ENCODE measurements at regions not wholly inside any gene's neighbourhood (a gene's known extent, or its start where the extent isn't known, plus 50 kb on each side); places are given as distances from the start of the nearest gene placed in this dataset.

DNA sequence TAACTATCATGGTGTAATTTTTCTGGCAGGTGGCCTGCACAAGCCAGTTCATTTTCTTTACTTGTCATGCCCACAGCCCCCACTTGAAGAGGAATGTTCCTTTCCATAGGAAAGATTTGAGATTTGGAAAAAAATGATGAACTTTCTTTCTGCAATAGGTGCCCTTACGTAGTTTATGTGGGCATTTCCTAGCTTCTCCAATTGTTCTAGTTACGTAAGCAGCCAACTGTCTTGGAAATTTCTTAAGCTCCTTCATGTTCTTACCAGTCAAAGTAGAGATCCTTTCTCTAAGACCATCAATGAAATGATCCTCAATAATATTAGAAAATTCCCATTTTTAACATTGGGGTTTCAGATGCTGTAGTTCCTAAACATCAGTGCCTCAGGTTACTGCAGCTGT lies 109.5 kb upstream of the F3 start:
- TF ChIP-seq EP300 (IDR thresholded peaks at IDR 0.05) (no peak), POLR2AphosphoS5 (IDR thresholded peaks at IDR 0.05) (no peak)
- TF ChIP-seq, protein P1, sequence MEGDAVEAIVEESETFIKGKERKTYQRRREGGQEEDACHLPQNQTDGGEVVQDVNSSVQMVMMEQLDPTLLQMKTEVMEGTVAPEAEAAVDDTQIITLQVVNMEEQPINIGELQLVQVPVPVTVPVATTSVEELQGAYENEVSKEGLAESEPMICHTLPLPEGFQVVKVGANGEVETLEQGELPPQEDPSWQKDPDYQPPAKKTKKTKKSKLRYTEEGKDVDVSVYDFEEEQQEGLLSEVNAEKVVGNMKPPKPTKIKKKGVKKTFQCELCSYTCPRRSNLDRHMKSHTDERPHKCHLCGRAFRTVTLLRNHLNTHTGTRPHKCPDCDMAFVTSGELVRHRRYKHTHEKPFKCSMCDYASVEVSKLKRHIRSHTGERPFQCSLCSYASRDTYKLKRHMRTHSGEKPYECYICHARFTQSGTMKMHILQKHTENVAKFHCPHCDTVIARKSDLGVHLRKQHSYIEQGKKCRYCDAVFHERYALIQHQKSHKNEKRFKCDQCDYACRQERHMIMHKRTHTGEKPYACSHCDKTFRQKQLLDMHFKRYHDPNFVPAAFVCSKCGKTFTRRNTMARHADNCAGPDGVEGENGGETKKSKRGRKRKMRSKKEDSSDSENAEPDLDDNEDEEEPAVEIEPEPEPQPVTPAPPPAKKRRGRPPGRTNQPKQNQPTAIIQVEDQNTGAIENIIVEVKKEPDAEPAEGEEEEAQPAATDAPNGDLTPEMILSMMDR (IDR thresholded peaks at IDR 0.05): no peak
